H54 (cell line): ENCODE measurements at regions not wholly inside any gene's neighbourhood (a gene's known extent, or its start where the extent isn't known, plus 50 kb on each side); places are given as distances from the start of the nearest gene placed in this dataset.

Experiments
- DNase-seq: peaks from one replicate; pipeline ENCODE4 v3.0.0; 2011; ENCODE audit warnings: low spot score, mixed read lengths; ENCODE audit not compliant: insufficient read length
- FAIRE-seq: peaks from 3 replicates; lab custom pipeline; 2011; peaks lifted over from hg19 to GRCh38; lab: Jason Lieb, UNC
- POLR2A ChIP-seq: IDR thresholded peaks from 2 replicates; pipeline ENCODE4 v1.6.1; 2011; ENCODE audit warnings: low read depth, mild to moderate bottlenecking, low read length

DNA sequence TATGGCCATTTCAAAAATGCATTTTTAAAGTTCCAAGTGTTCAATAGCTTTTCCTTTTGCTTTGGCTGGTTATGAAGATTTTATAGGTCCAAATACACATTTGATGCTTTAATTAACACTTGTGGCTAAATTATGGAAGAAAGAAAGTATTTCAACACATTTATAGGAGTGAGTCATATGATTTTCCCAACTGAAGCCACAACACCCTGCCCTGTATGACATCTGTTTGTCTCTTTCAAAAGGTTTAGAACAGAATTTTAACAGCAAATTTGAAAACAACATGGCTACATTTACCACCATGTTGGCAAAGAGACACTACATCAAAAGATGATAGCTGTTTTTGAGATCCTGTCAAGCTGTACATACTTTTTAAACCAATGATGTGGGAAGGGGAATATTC is 99.4 kb downstream of the TMEM174 start:
- no peak for FAIRE-seq
- no peak for DNase-seq
- no peak for TF ChIP-seq POLR2A

GRCh38 chr5:73268826-73269225 is 95.8 kb downstream of the TMEM174 start:
- DNase-seq: no peak
- FAIRE-seq: no peak
- no peak for TF ChIP-seq POLR2A

DNA sequence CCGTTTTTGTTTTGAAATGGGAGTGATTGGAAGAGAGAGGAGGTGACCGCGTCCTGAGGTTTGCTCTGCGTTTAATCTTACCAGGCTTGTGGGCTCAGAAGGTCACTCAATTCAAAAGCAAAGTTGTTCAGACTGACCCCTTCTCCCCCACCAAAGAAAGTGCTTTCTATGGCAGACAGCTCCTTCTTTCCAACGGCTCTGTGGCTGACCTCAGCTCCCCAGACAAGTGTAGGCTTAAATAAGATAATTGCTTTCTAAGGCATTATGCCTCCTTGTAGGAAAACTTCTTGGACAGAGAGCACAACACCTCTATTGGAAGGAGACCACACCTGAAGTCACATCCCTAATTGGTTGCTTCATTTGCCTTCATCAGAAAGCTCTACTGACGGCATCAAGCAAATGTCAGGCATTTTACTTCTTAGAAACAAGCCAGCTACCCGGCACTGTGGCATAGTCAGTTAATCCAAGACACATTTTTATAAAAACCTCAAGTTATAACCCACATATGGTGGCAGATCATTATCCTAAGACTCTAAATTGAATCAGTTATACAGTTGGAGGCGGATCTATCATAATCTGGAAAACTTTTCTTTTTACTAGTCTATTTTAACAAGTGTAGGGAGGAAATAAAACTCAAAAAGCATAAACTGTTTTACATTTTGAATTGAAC is 94.9 kb downstream of the TMEM174 start:
- no peak for DNase-seq
- no peak for TF ChIP-seq POLR2A
- FAIRE-seq: no peak

GRCh38 chr5:73266925-73267765 is 94.2 kb downstream of the TMEM174 start:
- FAIRE-seq: no peak
- DNase-seq: no peak
- no peak for TF ChIP-seq POLR2A

GRCh38 chr5:73266176-73266738 is 93.3 kb downstream of the TMEM174 start:
- FAIRE-seq: no peak
- no peak for DNase-seq
- TF ChIP-seq POLR2A: no peak

GRCh38 chr5:73265641-73266040 is 92.6 kb downstream of the TMEM174 start:
- DNase-seq (no peak), FAIRE-seq (no peak)

GRCh38 chr5:73264631-73265030 is 91.6 kb downstream of the TMEM174 start:
- DNase-seq (no peak), FAIRE-seq (no peak)
- TF ChIP-seq POLR2A: no peak

More at GRCh38 chr5:73265641-73266040, 92.6 kb downstream of the TMEM174 start:
- TF ChIP-seq POLR2A: no peak

DNA sequence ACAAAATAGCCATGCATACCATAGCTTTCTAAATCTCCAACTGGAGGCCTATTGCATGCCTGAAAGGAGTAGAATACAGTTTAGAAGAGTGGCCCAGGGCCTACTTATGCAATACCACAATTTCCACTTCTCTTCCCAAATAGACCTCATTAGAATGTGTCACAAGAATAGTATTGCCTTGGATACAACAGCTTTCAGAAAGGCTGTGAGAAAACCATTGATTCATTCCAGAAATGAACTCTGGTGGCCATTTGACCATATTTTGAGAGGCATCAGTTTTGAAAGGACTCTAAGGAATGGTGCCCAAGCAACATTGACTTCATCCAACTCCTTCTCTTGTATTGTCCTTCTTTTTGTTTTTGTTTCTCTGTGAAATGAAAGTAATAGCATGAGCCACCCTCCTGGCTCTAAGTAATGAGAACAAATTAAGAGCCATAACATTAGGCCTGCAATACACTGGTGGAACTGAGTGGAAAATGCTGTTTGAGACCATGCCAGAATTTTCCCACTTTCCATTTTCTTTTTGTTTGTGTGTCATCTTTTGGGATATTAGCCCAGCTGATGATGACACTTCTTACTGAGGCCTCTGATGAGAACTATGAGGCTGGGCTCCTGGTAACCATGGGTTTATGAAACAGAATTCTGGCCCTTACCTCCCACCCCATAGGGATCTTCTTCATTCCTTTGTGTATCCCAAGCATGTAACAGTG is 90.2 kb downstream of the TMEM174 start:
- FAIRE-seq (no peak), DNase-seq (no peak)
- TF ChIP-seq POLR2A: no peak

GRCh38 chr5:73256862-73257261 is 83.9 kb downstream of the TMEM174 start:
- DNase-seq (no peak), FAIRE-seq (no peak)
- TF ChIP-seq POLR2A: no peak

GRCh38 chr5:73256462-73256861 is 83.5 kb downstream of the TMEM174 start:
- DNase-seq: no peak
- no peak for FAIRE-seq

GRCh38 chr5:73256012-73256411 is 83.0 kb downstream of the TMEM174 start:
- FAIRE-seq (no peak), DNase-seq (no peak)
- no peak for TF ChIP-seq POLR2A

More at GRCh38 chr5:73256462-73256861, 83.5 kb downstream of the TMEM174 start:
- TF ChIP-seq POLR2A: no peak

- no peak for FAIRE-seq
- TF ChIP-seq POLR2A: no peak
- no peak for DNase-seq
These were observed 81.6 kb downstream of the TMEM174 start for GRCh38 chr5:73254642-73255041.

DNA sequence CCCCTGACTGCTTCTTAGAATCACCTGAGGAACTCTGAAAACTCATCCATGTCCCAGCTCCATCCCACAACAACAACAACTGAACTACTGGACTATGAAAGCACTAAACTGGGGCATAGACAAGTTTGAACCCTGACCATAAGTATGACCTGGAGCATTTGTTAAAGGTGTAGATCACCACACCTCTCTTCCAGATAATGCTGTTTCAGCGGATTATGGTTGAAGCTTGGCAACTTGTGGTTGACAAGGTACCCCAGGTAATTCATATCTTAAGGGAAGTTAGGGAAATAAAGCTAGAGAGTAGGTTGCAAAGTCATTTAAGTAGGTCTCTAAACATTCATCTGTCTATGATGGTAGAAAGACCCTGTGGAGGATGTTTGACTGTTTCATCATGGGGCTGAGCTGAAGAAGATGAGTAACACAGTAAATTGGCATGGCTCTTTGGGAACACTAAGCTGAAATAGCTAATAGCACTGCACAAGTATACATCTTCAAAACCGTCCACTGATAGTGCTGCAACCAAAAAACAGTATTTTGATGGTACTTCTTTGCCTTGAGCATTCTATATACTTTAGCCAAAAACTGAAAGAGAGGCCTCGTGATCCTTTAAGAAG is 80.2 kb downstream of the TMEM174 start:
- no peak for FAIRE-seq
- no peak for TF ChIP-seq POLR2A
- no peak for DNase-seq
